ENCODE measurements at regions not wholly inside any gene's neighbourhood (a gene's known extent, or its start where the extent isn't known, plus 50 kb on each side); places are given as distances from the start of the nearest gene placed in this dataset.

GRCh38 chr1:39154553-39155421 lies 49.7 kb upstream of the MACF1 start:
- no peak for DNase-seq (ENCODE audit: extremely low read depth, insufficient read length)
- no peak overlapping the region for H3K4me3 ChIP-seq (replicated peaks; ENCODE audit: low read depth, low read length)
- no peaks in the 10 kb centered on the region for H3K27me3 ChIP-seq (replicated peaks; ENCODE audit: control insufficient read depth, insufficient read depth, low read length)
- no peak for TF ChIP-seq CTCF (IDR thresholded peaks at IDR 0.05; ENCODE audit: insufficient read depth, low read length, poor library complexity, severe bottlenecking)
- no peaks in the 10 kb centered on the region for H3K36me3 ChIP-seq (ENCODE audit: control insufficient read depth, insufficient read depth, low read length)

Measured in GM06990 (cell line).